Stimulated activated CD8-positive, alpha-beta memory T cell treated with anti-CD3 and anti-CD28 coated beads, Interleukin-12 subunit alpha, Interleukin-12 subunit beta, amount 100 ng/mL, for 4 hours (primary cell): ENCODE measurements at regions not wholly inside any gene's neighbourhood (a gene's known extent, or its start where the extent isn't known, plus 50 kb on each side); places are given as distances from the start of the nearest gene placed in this dataset.
"Not testable (repeated sequence)": the region's sequence is repeated elsewhere in the genome, so short reads cannot be mapped to it uniquely, and the experiment has no call there.

Experiments
- DNase-seq: peaks from one replicate; pipeline ENCODE4 v3.0.0-alpha.2; 2020; ENCODE audit warnings: low read depth

DNA sequence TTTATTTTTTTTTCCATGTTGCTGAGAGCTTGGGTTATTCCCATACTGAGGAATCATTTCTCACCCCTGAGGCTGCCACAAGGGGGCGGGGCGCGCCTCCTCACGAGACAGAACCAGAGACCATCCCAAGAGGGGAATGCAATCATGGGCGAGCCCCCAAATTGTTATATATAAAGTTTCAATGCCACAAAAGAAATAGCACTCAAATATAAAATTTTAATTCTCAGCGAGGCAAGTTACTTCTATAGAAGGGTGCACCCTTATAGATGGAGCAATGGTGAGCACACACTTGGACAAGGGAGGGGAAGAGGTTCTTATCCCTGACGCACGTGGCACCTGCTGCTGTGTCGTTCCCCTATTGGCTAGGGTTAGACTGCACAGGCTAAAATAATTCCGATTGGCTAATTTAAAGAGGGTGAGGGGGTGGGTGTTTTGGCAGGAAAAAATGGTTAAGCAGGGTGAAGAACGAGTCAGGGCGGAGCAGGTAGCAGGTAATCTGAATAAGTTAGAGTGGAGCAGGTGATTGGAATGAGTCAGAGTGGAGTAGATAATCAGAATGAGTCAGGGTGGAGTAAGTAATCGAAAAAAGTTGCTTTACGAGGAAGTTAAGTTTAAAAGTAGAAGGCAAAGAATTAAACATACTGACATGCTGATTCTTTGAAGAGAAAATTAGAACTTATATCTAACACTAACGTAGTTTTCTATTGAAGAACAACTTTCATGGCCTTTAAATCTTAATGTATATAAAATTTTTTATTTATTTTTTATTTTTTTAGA, 177.5 kb downstream of the MTCL1 start:
- no peak for DNase-seq

DNA sequence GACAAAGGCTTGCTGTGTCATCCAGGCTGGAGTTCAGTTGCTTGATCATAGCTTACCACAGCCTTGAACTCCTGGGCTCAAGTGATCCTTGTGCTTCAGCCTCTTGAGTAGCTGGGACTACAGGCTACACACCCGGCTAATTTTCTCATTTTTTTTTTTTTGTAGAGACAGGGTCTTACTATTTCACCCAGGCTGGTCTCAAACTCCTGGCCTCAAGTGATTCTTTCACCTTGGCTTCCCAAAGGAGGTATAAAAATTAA, 178.0 kb downstream of the MTCL1 start:
- no peak for DNase-seq

DNA sequence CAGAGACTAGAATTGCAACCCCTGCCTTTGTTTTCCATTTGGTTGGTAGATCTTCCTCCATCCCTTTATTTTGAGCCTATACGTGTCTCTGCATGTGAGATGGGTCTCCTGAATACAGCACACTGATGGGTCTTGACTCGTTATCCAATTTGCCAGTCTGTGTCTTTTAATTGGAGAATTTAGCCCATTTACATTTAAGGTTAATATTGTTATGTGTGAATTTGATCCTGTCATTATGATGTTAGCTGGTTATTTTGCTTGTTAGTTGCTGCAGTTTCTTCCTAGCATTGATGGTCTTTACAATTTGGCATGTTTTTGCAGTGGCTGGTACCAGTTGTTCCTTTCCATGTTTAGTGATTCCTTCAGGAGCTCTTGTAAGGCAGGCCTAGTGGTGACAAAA, 182.5 kb downstream of the MTCL1 start:
- DNase-seq: not testable (repeated sequence)

DNA sequence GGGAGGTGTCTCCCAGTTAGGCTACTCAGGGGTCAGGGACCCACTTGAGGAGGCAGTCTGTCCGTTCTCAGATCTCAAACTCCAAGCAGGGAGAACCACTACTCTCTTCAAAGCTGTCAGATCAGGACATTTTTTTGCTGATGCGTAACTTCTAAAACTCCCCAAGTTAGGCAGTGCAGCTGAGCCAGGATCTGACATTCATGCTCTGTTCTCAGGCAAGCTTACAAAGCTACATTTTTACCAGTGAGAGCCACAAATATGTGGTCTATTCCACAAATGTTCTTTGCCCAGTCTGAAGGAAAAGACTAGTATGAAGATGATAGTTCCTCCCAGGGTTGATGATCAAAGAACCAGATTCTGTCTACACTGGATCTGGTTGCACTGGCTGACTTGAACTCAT, 184.1 kb downstream of the MTCL1 start:
- no peak for DNase-seq

DNA sequence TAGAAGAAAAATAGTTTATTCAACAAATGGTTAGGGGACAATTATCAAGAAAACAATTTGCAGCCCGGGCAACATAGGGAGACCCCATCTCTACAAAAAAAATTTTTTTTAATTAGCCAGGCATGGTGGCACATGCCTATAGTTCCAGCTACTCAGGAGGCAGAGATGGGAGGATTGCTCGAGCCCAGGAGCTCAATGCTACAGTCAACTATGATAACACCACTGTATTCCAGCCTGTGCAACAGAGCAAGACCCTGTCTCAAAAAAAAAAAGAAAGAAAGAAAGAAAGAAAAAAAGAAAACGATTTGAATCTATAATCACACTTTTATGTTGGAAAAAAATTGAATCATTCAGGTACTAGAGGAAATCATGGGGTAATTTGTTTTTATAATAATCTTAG, 185.1 kb downstream of the MTCL1 start:
- not testable (repeated sequence) for DNase-seq

DNA sequence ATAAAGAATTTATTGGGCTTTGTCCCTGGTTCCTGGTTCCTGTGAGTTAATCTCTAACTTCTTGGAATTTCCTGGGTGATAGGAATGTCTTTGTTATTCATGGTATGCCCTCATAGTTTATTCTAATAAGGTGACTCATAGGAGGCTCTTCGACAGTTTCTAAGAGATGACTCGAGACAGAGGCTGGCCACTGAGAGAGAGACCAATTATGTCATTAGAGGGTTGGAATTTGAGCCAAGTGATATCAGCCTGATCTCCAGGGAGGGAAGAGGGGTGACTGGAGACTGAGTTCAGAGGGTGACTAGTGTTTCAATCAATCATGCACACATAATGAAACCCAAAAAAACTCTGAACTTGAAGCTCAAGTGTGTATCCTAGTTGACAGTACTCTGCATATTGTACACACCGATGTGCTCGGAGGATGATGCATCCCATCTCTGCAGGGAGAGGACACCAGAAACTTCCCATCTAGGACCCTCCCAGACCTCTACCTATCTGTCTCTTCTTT, 185.7 kb downstream of the MTCL1 start:
- DNase-seq: no peak

DNA sequence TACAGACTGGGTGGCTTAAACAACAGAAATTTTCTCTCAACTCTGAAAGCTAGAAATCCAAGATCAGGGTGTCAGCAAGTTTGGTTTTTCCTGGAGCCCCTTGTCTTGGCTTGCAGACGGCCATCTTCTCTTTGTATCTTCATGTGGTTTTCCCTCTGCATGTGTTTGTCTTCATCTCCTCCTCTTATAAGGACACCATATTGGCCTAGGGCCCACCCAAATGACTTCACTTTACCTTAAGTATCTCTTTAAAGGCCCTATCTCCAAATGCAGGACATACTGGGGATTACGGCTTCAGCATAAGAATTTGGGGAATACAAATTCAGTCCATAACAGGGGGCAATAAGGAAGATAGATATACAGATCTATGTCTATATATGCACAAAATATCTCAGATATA, 187.9 kb downstream of the MTCL1 start:
- no peak for DNase-seq

DNA sequence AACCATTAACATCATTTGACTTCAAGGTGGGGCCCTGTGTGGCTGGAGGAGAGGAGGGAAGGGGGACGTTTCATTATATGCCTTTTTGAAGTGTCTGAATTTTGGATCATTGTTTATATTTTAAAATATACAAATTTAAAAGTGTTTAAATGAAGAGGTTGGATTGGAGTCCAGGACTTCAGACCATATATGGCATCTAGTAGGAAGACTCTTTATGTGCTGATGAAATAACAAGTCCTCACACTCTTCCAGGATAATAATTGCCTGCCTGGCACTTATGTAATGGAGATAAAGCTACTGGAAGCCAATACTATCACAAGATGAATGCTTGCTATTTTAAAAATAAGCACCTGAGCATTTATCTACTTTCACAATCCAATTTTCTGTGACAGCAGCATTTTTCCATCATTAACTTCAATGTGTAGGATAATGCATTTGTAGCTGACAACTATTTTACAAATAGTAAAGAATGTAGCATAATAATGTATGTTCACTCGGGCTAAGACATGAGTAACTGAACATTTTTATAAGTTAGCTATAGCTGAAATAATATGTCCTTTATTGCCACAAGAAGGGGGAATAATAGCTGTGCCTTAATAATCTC, 188.4 kb downstream of the MTCL1 start:
- DNase-seq: no peak

DNA sequence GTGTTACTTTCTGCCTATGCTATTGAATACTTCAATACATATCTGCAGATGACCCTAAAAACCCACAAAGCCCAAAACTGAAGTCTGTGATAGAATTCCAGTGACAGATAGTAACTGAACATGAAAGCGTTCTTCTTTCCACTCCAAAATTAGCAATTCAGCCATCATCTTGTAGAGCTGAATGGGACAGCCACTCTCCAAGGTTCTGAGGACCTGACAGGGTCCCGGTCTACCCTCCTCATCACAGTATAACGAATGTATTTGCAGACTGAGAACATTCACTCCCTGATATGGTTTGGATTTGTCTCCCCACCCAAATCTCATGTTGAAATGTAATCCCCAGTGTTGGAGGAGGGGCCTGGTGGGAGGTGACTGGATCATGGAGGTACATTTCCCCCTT, 189.5 kb downstream of the MTCL1 start:
- DNase-seq: no peak

DNA sequence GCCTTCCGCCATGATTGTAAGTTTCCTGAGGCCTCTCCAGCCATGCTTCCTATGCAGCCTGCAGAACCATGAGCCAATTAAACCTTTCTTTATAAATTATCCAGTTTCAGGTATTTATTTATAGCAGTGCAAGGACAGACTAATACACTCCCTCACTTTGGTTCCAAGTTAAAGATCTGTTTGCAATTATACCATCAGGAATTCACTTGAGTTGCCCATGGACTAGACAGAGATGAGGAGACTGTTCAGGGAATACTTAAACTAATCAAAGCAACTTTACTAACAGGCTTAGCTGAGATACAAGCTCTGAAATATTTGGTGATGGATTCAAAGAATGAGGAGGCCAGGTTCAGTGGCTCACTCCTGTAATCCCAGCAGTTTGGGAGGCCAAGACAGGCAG, 190.0 kb downstream of the MTCL1 start:
- no peak for DNase-seq

DNA sequence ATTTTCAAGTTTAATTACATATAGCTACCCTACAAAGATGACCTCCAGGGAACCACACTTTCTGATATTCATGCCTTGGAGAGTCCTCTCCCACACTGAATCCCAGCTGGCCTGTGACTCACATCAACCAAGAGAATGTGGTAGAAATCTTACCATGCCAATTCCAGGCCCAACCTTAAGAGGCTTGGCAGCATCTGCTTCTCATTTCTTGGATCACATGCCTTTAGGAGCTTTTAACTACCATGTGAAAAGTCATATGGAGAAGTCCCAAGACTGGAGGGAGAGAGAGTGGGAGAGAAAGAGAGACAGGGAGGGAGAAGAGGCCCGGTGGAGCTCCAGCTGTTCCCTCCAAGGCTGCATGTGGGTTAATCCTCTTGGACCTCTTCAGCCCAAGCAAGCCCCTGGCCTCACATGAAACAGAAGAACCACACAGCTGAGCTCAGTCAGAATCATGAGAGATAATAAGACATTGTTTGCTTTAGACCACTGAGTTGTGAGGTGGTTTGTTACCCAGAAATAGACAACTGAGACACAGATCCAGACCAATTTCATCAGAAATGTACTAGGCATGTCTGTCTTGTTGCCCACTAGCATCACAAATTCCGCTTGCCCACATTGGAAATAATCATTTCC, 190.7 kb downstream of the MTCL1 start:
- no peak for DNase-seq

DNA sequence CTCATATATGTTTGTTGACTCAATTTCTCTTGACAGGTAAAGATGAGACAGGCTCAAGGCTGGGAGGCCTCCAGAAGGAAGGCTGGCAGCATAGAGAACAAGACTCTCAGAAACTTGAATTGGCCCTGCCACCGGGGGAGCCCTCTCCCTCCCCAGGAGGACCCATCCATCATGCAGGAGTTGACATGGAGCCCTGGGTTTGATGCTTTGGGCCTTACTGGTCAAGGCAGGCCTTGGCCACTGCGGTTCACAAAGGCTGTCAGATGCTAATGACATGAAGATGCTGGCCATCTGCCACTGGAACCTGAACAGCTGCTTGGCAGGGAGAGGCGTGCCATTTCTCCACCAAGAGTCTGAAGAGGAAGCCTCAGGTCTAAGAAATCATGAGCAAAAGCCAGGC, 193.6 kb downstream of the MTCL1 start:
- DNase-seq: no peak

DNA sequence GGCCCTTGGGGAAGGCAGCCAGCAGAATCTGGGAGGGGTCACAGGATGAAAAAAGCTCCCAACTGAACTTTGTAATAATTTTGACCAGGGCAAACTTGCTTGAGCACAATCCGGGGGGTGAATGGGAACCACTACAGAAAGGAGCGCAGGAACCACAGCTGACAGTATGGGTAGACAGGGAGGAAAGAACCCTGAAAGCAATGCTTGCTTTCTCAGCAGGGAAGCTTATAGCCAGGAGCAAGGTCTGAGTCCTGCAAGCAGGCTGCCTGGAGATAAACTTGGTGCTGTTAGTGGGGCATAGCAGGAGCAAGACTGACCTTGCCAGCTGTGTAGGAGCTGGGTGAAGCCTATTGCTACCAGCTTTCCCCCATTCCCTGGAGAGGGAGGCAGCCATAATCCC, 195.2 kb downstream of the MTCL1 start:
- no peak for DNase-seq

DNA sequence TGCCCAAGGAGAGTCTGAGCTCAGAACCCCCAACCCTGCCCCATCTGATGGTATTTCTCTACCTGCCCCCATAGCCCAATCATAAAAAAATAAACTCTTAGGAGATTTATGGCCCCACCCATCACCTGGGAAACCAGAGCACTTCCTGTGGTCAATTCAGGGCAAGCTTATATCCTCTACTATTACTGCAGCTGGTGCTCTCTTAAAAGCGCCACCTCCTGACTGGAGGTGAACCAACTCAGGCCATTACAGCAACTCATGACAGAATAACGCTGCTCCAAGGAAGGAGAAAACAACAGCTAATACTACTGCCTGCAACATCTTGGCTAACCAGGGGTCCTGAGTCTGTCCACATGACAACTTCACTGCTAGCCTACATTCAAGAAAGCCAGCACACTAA, 195.7 kb downstream of the MTCL1 start:
- DNase-seq: no peak

DNA sequence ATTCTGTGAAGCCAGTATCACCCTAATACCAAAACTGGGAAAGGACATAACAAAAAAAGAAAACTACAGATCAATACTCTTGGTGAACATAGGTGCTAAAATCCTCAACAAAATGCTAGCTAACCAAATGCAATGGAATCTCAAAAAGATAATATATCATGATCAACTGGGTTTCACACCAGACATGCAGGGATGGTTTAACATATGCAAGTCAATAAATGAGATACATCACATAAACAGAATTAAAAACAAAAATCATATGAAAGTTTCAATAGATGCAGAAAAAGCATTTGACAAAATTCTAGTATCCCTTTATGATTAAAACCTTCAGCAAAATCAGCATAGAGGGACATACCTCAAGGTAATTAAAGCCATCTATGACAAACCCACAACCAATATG, 198.2 kb upstream of the NDUFV2 start:
- DNase-seq: no peak

DNA sequence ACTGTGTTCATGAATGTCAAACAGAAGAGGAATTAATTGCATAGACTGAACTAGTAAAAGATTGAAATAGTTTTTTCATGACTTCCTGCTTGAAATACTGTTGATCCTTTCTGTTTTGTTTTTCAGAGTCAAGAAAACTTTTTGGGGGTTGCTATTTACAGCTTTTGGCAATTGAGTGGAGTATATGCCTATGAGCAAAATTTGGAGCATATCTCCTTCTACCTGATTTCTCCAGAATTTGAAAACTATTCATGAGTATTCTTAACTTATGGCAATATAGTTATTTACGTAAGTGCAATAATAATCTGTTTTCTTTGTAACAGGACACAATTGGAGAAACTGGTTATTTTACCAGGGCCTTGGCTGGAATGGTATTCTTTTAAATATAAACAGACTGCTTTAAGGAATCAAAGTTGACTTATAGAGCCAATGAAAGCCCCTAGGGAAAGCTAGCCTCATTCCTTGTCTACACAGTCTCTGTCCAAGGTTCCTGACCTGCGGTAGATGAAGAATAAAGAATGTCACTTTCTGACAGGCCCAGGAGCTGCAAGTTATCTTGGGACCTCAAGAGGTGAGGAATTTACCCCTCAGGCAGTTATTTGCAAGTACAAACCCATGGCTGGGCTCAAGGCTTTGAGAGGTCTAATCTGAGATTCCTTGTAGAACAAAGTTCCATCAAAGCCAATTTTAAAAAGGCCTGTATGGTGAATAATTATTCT, 193.5 kb upstream of the NDUFV2 start:
- DNase-seq: no peak

DNA sequence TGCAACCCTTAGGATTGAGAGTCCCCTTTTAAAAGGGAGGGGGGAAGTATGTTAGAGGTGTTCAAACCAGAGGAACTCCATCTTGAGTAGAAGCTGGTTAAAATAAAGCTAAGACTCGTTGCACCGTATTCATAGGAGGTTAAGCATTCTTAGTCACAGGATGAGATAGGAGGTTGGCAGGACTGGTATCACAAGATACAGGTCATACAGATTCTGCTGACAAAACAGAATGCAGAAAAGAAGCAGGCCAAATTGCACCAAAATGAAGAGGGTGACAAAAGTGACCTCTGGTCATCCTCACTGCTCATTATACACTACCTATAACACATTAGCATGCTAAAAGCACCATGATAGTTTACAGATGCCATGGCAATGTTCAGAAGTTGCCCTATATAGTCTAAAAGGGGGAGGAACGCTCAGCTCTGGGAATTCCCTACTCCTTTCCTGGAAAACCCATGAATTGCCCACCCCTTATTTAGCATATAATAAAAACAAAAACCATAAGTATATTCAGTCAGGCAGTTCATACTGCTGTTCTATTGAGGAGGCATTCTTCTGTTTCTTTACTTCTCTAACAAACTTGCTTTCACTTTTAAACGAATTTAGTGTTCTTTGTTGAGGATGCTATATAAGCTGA, 192.2 kb upstream of the NDUFV2 start:
- no peak for DNase-seq

DNA sequence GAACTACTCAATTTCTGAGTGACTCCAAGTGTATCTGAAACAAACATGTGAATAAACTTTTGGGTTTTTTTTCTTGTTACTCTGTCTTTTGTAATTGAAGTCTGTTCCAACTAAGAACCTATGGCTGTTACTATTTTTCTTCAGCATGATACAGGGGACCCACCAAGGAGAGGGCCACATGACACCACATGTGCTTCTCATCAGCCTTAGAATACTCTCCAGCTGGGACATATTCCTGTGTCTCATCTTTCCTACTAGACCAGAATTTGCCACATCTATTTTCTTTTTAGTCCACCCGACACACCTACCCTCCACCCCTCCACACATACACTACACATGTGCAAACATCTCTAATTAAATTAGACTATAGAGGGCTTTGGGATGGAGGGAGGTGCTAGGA, 191.7 kb upstream of the NDUFV2 start:
- no peak for DNase-seq

DNA sequence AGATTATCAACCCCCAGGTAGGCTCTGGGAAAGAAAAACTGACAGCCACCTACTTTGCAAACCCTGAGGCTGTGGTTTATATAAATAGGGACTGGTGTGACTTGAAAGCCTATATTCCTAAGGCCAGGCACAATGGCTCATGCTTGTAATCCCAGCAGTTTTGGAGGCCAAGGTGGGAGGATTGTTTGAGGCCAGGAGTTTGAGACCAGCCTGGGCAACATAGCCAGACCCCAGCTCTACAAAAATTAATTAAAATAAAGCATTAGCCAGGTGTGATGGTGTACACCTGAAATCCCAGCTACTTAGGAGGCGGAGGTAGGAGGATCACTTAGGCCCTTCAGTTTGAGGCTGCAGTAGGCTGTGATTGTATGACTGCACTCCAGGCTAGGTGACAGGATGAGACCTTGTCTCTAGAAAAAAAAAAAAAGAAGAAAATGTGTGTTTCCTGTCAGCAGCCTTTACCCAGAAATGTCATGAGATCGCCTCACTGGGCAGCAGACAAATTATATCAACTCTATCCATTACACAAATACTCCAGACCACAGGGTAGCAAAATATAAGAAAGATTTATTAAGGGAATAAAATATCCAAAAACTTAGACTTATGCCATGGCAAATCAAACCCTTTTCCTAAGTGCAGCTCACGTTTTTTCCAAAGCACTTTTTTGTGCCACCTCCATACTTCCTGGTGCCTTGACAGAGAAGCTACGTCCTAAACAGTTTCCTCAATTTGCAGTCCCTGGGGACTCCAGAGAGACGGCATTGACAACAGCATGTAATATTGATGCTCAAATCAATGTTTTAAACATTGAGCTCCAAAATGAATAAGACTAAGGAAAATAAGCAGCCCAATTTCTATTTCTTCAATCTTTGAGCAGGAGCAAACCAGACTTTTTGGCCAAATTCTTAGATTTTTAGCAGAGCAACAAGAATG, 190.8 kb upstream of the NDUFV2 start:
- no peak for DNase-seq

DNA sequence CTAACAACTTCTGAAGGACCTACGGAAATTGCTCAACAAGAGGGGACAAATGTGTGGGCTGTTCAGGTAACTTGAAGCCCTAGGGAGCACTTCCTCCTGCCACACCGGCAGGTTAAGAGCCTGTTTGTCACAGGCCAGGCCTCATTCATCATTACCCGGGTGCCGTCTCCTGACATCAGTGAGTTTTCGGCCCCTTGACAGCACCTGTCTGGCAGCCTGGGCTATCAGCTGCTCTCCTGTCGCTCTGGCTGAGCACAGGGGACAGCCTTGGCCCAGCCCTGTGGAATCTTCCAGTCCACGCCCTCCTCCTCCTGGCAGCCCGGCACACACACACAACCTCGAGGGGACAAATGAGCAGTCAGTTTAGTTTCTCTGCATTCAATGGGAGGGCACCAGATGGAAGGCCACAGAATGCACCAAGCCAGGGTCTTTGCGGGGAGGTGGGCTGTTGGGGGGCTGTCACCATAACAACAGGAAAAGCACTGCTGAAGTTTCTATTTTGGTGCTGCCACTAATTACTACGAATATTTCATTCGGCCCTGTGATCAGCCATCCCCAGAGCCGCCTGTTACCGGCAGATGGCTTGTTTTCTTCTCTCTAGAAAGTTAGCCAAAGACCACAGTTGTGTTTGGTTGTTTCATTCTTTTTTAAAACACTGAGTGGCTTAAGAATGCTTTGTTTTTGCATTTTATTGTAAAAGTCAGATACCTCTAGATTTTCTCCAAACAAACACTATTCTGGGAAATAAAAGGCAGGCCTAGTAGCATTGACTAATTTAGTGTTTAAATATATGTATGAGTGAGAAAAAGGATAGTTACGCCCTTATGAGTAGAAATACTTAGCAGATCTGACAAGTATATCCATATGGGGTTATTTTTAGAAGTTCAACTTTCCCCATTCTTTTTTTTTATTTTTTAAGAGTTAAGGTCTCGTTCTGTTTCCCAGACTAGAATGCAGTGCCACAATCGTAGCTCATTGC, 189.9 kb upstream of the NDUFV2 start:
- DNase-seq: no peak
